SK-N-SH treated with all-trans-retinoic acid at 6 μM for 48 hours (cell line): ENCODE measurements at regions not wholly inside any gene's neighbourhood (a gene's known extent, or its start where the extent isn't known, plus 50 kb on each side); places are given as distances from the start of the nearest gene placed in this dataset.

Experiments
- ARNTL ChIP-seq: fragments of 450-650 bp; formaldehyde crosslinking; IDR thresholded peaks from 2 replicates; pipeline ENCODE4 v1.5.0; 2020; ENCODE audit warnings: low read depth, mild to moderate bottlenecking, moderate library complexity, borderline replicate concordance
- BACH2 ChIP-seq: fragments of 250-450 bp; sonication (Bioruptor Pico); IDR thresholded peaks from 2 replicates; pipeline ENCODE4 v1.9.0; 2021; ENCODE audit warnings: mild to moderate bottlenecking, borderline replicate concordance
- CREB5 ChIP-seq: fragments of 250-450 bp; sonication (Bioruptor Pico); IDR thresholded peaks from 2 replicates; pipeline ENCODE4 v1.5.1; 2020; ENCODE audit warnings: low read depth, mild to moderate bottlenecking, moderate library complexity
- ISL1 ChIP-seq: fragments of 250-450 bp; sonication (Bioruptor Pico); IDR thresholded peaks from 2 replicates; pipeline ENCODE4 v2.1.2; 2022; ENCODE audit warnings: mild to moderate bottlenecking, moderate library complexity
- OSR1 ChIP-seq: fragments of 250-450 bp; sonication (Bioruptor Pico); IDR thresholded peaks from 2 replicates; pipeline ENCODE4 v1.8.0; 2022; ENCODE audit warnings: moderate library complexity, mild to moderate bottlenecking, inconsistent platforms
- PATZ1 ChIP-seq: fragments of 250-450 bp; sonication (Bioruptor Pico); IDR thresholded peaks from 2 replicates; pipeline ENCODE4 v1.8.0; 2020; ENCODE audit warnings: mild to moderate bottlenecking, moderate library complexity, borderline replicate concordance
- POU6F1 ChIP-seq: fragments of 250-450 bp; sonication (Bioruptor Pico); IDR thresholded peaks from 2 replicates; pipeline ENCODE4 v1.8.0; 2021; ENCODE audit warnings: low read depth, mild to moderate bottlenecking, moderate library complexity, borderline replicate concordance
- PPARA ChIP-seq: fragments of 250-450 bp; sonication (Bioruptor Pico); IDR thresholded peaks from 2 replicates; pipeline ENCODE4 v1.5.0; 2020; ENCODE audit warnings: mild to moderate bottlenecking, borderline replicate concordance
- RARB ChIP-seq: fragments of 250-450 bp; sonication (Bioruptor Pico); IDR thresholded peaks from 2 replicates; pipeline ENCODE4 v1.8.0; 2021; ENCODE audit warnings: mild to moderate bottlenecking, moderate library complexity
- TCF4 ChIP-seq: fragments of 250-450 bp; sonication (Bioruptor Pico); IDR thresholded peaks from 2 replicates; pipeline ENCODE4 v1.8.0; 2021; ENCODE audit warnings: mild to moderate bottlenecking, moderate library complexity, borderline replicate concordance
- TOX ChIP-seq: fragments of 250-450 bp; sonication (Bioruptor Pico); IDR thresholded peaks from 2 replicates; pipeline ENCODE4 v1.8.0; 2021; ENCODE audit warnings: mild to moderate bottlenecking, moderate library complexity, borderline replicate concordance
- ZC3H10 ChIP-seq: fragments of 250-450 bp; sonication (Bioruptor Pico); IDR thresholded peaks from 2 replicates; pipeline ENCODE4 v1.5.1; 2021; ENCODE audit warnings: mild to moderate bottlenecking, moderate library complexity
- ZFP30 ChIP-seq: fragments of 450-650 bp; formaldehyde crosslinking; IDR thresholded peaks from 2 replicates; pipeline ENCODE4 v1.5.0; 2022; ENCODE audit warnings: mild to moderate bottlenecking, moderate library complexity

- TF ChIP-seq OSR1 (CRISPR knock-in tag) (no peak), ISL1 (CRISPR knock-in tag) (no peak), ARNTL (CRISPR knock-in tag) (no peak), PPARA (CRISPR knock-in tag) (no peak), BACH2 (CRISPR knock-in tag) (no peak), POU6F1 (CRISPR knock-in tag) (no peak), ZFP30 (CRISPR knock-in tag) (no peak), PATZ1 (CRISPR knock-in tag) (no peak), CREB5 (CRISPR knock-in tag) (no peak), TCF4 (CRISPR knock-in tag) (no peak), ZC3H10 (CRISPR knock-in tag) (no peak), RARB (CRISPR knock-in tag) (no peak), TOX (no peak)
These were observed 342.4 kb upstream of the FLRT2 start for GRCh38 chr14:85187521-85187920.
